PC-3 (cell line): ENCODE measurements at regions not wholly inside any gene's neighbourhood (a gene's known extent, or its start where the extent isn't known, plus 50 kb on each side); places are given as distances from the start of the nearest gene placed in this dataset.
"Not testable (repeated sequence)": the region's sequence is repeated elsewhere in the genome, so short reads cannot be mapped to it uniquely, and the experiment has no call there.

ENCODE experiments used
- EZH2 ChIP-seq: fragments of 300-600 bp; sonication (generic); IDR thresholded peaks from one replicate; pipeline ENCODE4 v1.6.1; 2017; ENCODE audit warnings: antibody characterized with exemption, mild to moderate bottlenecking, low read length; ENCODE audit not compliant: unreplicated experiment
- EZH2phosphoT487 ChIP-seq: fragments of 300-600 bp; sonication (generic); IDR thresholded peaks from 2 replicates; pipeline ENCODE4 v1.6.1; 2018; ENCODE audit warnings: mild to moderate bottlenecking, antibody characterized with exemption, low read length, borderline replicate concordance
- TF ChIP-seq, protein P1 (sequence below): fragments of 300-600 bp; sonication (generic); conservative IDR thresholded peaks from 2 replicates; pipeline ENCODE4 v1.5.1; 2017; ENCODE audit warnings: antibody characterized with exemption, low read depth, mild to moderate bottlenecking, low read length

DNA sequence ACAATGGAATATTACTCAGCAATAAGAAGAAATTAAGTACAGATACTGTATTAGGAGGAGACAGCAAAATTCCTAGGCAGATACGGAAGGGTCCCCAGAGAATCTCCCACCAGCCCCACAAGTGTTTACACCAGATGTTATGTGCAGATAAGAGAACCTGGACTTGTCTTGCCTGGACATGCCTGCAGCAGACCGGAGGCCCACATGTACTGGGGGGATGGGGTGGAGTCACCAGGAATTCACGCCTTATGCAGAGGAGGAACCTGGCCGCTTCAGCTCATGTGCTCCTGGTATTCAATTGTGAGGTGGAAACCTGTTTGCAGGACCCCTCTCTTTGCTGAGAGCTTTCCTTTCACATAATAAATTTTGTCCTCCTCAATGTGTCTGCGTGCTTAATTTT lies 586.3 kb upstream of the DEFB115 start:
- TF ChIP-seq, protein P1, sequence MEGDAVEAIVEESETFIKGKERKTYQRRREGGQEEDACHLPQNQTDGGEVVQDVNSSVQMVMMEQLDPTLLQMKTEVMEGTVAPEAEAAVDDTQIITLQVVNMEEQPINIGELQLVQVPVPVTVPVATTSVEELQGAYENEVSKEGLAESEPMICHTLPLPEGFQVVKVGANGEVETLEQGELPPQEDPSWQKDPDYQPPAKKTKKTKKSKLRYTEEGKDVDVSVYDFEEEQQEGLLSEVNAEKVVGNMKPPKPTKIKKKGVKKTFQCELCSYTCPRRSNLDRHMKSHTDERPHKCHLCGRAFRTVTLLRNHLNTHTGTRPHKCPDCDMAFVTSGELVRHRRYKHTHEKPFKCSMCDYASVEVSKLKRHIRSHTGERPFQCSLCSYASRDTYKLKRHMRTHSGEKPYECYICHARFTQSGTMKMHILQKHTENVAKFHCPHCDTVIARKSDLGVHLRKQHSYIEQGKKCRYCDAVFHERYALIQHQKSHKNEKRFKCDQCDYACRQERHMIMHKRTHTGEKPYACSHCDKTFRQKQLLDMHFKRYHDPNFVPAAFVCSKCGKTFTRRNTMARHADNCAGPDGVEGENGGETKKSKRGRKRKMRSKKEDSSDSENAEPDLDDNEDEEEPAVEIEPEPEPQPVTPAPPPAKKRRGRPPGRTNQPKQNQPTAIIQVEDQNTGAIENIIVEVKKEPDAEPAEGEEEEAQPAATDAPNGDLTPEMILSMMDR, result not testable (repeated sequence)
- not testable (repeated sequence) for TF ChIP-seq EZH2, EZH2phosphoT487
